ENCODE measurements at regions not wholly inside any gene's neighbourhood (a gene's known extent, or its start where the extent isn't known, plus 50 kb on each side); places are given as distances from the start of the nearest gene placed in this dataset.

GRCh38 chr6:95877480-95877879 lies 138.3 kb upstream of the FUT9 start:
- TF ChIP-seq NFXL1 (IDR thresholded peaks at IDR 0.05; ENCODE audit: borderline replicate concordance) (no peak), JUND (IDR thresholded peaks at IDR 0.05; ENCODE audit: low read depth, low read length) (no peak), JUNB (IDR thresholded peaks at IDR 0.05) (no peak), E2F8 (IDR thresholded peaks at IDR 0.05; ENCODE audit: low read depth, partially characterized antibody) (no peak), GABPA (IDR thresholded peaks at IDR 0.05; ENCODE audit: low read depth) (no peak), HSF1 (IDR thresholded peaks at IDR 0.05; ENCODE audit: low read depth, low read length) (no peak), PBX3 (IDR thresholded peaks at IDR 0.05; ENCODE audit: insufficient replicate concordance, low read depth, low read length) (no peak), RBBP5 (conservative IDR thresholded peaks at IDR 0.05) (no peak), PML (IDR thresholded peaks at IDR 0.05; ENCODE audit: low read length) (no peak), CHD2 (IDR thresholded peaks at IDR 0.05; ENCODE audit: borderline replicate concordance, low read depth, low read length) (no peak), BACH1 (IDR thresholded peaks at IDR 0.05; ENCODE audit: borderline replicate concordance) (no peak), ASH2L (IDR thresholded peaks at IDR 0.05; ENCODE audit: borderline replicate concordance, low read depth) (no peak), HCFC1 (IDR thresholded peaks at IDR 0.05; ENCODE audit: low read length) (no peak), CBX5 (IDR thresholded peaks at IDR 0.05; ENCODE audit: low read depth) (no peak)
- POLR2A ChIA-PET: no interaction called here
- Histone ChIP-seq H4K20me1 (ENCODE audit: control insufficient read depth, insufficient read depth) (no peaks in the 10 kb centered on the region), H3K27me3 (replicated peaks in 1 of 2; ENCODE audit: control insufficient read depth in 2 of 2, insufficient read depth in 2 of 2, low read length in 1 of 2) (no peaks in the 10 kb centered on the region), H3K27ac (ENCODE audit: control insufficient read depth, insufficient read depth) (no peak overlapping the region), H3K4me1 (ENCODE audit: control insufficient read depth, insufficient read depth, low read length) (no peaks in the 10 kb centered on the region), H3K4me3 (no peak overlapping the region), H3K79me2 (ENCODE audit: control insufficient read depth, insufficient read depth, low read length) (no peaks in the 10 kb centered on the region), H2AFZ (ENCODE audit: control insufficient read depth, low read depth, low read length) (no peak overlapping the region), H3K36me3 (ENCODE audit: control insufficient read depth in 2 of 2, insufficient read depth in 2 of 2, low read length in 1 of 2) (no peaks in the 10 kb centered on the region), H3K9ac (ENCODE audit: control insufficient read depth, insufficient read depth, low read length) (no peak overlapping the region), H3K9me3 (replicated peaks; ENCODE audit: control insufficient read depth, insufficient read depth, low read length) (no peaks in the 10 kb centered on the region), H3K4me2 (ENCODE audit: control insufficient read depth, insufficient read depth) (no peak overlapping the region)
- RAD21 ChIA-PET (ENCODE audit: unreplicated experiment): no interaction called here
- no TSS peak for BruUV-seq (replicated peaks)
- CTCF ChIA-PET: interaction anchor here (1.1 kb wide), 1 partner anchor 36 kb away, joined by 3 read pairs; no protein-coding TSS in a partner anchor
- DNase-seq (ENCODE audit: low read depth, low spot score): no peak
- FAIRE-seq: no peak
- SMC1A ChIA-PET (ENCODE audit: uncharacterized antibody, unreplicated experiment): interaction anchor here (0.7 to 1.3 kb wide), 2 partner anchors 12 to 36 kb away, joined by 4 to 5 read pairs; no protein-coding TSS in a partner anchor
- in situ Hi-C loops (cut with MboI) (no loop called here), intact Hi-C loops (cut with micrococcal nuclease; ENCODE audit: unreplicated experiment) (no loop called here)
- no peak for ATAC-seq
- WGBS (ENCODE audit: insufficient coverage, insufficient replicate concordance, low lambda C conversion rate, missing lambda C conversion rate): 9% methylated on average over 1 of the region's 1 CpG

Measured in GM12878 (cell line).